Mucosa of descending colon (tissue), 3 donors: ENCODE measurements at regions not wholly inside any gene's neighbourhood (a gene's known extent, or its start where the extent isn't known, plus 50 kb on each side); places are given as distances from the start of the nearest gene placed in this dataset.

Experiments used
- ATAC-seq: fragments of 200-7000 bp; cut with Tn5 transposase; one replicate; pipeline ENCODE4 v1.9.1; 2020; ENCODE audit warnings: mild to moderate bottlenecking, moderate library complexity
- DNase-seq, 3 donors: peaks; one replicate each; pipeline ENCODE4 v3.0.0-alpha.2; 2020
- H3K36me3 ChIP-seq: fragments of 200-600 bp; one replicate; pipeline ENCODE4 v1.8.0; 2021; ENCODE audit warnings: low read depth, mild to moderate bottlenecking
- H3K4me1 ChIP-seq: fragments of 200-600 bp; one replicate; pipeline ENCODE4 v1.8.0; 2021; ENCODE audit warnings: low read depth, mild to moderate bottlenecking
- H3K4me3 ChIP-seq: fragments of 200-600 bp; one replicate; pipeline ENCODE4 v1.8.0; 2021; ENCODE audit warnings: mild to moderate bottlenecking
- H3K9me3 ChIP-seq: fragments of 200-600 bp; one replicate; pipeline ENCODE4 v1.8.0; 2021; ENCODE audit warnings: mild to moderate bottlenecking
- intact Hi-C, 2 donors: fragments of 100-400 bp; cut with DNase I in 1 of 2; cut with micrococcal nuclease in 1 of 2; formaldehyde crosslinking; loops; one replicate each; pipeline versions ENCODE4 v1.11.0 to v1.11.1; 2022; cut with DNase I, micrococcal nuclease
- TF ChIP-seq, protein P1 (sequence below): fragments of 200-600 bp; IDR thresholded peaks from one replicate; pipeline ENCODE4 v1.8.0; 2022; ENCODE audit warnings: antibody characterized with exemption, mild to moderate bottlenecking
- donor health status: DM: no; HTN: no; CAD: no; lungs with moderate emphysema.
- donor health status: DM: no; HTN: no; CAD: no.
- donor health status: DM: no; HTN: yes; CAD: no.

DNA sequence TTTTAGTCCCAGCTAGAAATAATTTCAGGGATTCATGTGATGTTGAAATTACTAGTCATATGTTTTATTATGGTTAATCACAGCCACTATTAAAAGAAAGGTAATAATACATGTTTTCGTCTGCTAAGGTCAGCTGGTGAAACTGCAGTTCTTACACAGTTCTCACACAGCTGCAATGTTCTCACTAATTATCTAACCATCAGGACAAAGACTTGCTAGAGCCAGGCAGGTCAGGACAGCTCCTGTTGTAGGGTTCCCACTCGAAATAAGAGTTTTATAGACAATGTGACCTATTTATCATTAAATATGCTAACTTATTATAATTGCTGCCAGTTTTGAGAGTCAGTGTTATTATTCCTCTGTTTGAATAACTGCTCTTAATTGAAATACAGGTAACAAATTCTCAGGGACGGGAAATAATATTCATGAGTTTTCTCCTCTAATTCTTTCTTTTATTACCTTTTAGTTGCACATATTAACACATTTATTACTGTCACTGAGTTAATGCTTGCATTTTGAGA is 97.9 kb downstream of the GJA1 start:
- no peaks in the 10 kb centered on the region for H3K4me1 ChIP-seq
- H3K36me3 ChIP-seq = no peaks in the 10 kb centered on the region
- ATAC-seq (no peak), DNase-seq (no peak)
- TF ChIP-seq, protein P1, sequence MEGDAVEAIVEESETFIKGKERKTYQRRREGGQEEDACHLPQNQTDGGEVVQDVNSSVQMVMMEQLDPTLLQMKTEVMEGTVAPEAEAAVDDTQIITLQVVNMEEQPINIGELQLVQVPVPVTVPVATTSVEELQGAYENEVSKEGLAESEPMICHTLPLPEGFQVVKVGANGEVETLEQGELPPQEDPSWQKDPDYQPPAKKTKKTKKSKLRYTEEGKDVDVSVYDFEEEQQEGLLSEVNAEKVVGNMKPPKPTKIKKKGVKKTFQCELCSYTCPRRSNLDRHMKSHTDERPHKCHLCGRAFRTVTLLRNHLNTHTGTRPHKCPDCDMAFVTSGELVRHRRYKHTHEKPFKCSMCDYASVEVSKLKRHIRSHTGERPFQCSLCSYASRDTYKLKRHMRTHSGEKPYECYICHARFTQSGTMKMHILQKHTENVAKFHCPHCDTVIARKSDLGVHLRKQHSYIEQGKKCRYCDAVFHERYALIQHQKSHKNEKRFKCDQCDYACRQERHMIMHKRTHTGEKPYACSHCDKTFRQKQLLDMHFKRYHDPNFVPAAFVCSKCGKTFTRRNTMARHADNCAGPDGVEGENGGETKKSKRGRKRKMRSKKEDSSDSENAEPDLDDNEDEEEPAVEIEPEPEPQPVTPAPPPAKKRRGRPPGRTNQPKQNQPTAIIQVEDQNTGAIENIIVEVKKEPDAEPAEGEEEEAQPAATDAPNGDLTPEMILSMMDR = no peak
- no peaks in the 10 kb centered on the region for H3K9me3 ChIP-seq
- intact Hi-C loops = no loop called here
- H3K4me3 ChIP-seq = no peak overlapping the region

DNA sequence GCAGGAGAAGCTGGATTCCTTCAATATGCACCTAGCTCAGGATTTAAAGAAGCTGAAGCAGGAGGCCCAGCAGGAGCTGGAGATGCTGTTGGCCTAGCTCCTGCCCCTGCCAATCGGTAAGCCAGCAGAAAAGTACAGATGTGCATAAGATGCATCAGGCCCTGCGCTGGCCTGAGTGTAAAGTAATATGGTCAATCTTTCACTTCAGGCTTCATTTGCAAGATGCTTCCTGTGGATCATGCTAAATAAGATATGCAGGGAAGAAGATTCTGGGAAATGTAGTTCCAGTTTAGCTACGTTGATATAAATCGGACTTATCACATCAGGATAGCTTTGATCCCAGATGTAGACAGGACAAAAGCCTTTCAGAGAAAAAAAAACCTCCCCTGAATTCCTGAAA is 100.3 kb downstream of the GJA1 start:
- Histone ChIP-seq H3K9me3 (no peaks in the 10 kb centered on the region), H3K36me3 (no peaks in the 10 kb centered on the region), H3K4me1 (no peaks in the 10 kb centered on the region), H3K4me3 (no peak overlapping the region)
- DNase-seq (no peak), ATAC-seq (no peak)
- TF ChIP-seq, protein P1 = no peak
- intact Hi-C loops = no loop called here

- intact Hi-C loops = no loop called here
- Histone ChIP-seq H3K4me3 (no peak overlapping the region), H3K36me3 (no peaks in the 10 kb centered on the region), H3K9me3 (no peaks in the 10 kb centered on the region), H3K4me1 (no peaks in the 10 kb centered on the region)
- DNase-seq = no peak
- TF ChIP-seq, protein P1 = no peak
- ATAC-seq = no peak
Measured at GRCh38 chr6:121536345-121536744, 100.9 kb downstream of the GJA1 start.

GRCh38 chr6:121539439-121539838 is 104.0 kb downstream of the GJA1 start:
- no peaks in the 10 kb centered on the region for H3K36me3 ChIP-seq
- ATAC-seq = no peak
- DNase-seq = no peak
- TF ChIP-seq, protein P1 = no peak
- no peaks in the 10 kb centered on the region for H3K4me1 ChIP-seq
- H3K9me3 ChIP-seq = no peaks in the 10 kb centered on the region
- no peak overlapping the region for H3K4me3 ChIP-seq
- intact Hi-C loops = no loop called here

- TF ChIP-seq, protein P1 = no peak
- intact Hi-C loops = no loop called here
- Histone ChIP-seq H3K4me3 (no peak overlapping the region), H3K4me1 (no peaks in the 10 kb centered on the region), H3K9me3 (no peaks in the 10 kb centered on the region), H3K36me3 (no peaks in the 10 kb centered on the region)
- ATAC-seq (no peak), DNase-seq (no peak)
Measured at GRCh38 chr6:121540210-121540609, 104.8 kb downstream of the GJA1 start.

DNA sequence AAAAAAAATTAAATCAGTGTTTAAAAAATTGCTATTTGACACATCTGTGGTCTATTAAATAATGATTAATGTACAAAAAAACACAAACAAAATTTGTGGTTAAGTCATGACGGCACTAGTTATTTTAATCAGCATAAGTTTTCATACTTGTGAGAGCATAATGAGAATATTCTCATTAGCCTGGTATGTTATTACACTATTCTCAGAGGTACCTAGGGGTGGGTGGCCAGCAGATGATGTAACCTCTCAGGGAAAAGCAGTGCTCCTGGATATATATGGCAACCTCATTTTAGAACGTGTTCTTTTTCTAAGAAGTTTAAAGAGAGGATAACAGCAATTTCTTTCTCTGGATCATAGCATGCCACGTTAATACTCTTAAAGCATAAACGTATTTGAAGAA is 109.2 kb downstream of the GJA1 start:
- ATAC-seq (no peak), DNase-seq (no peak)
- Histone ChIP-seq H3K9me3 (no peaks in the 10 kb centered on the region), H3K4me1 (no peaks in the 10 kb centered on the region), H3K4me3 (no peak overlapping the region), H3K36me3 (no peaks in the 10 kb centered on the region)
- intact Hi-C loops = no loop called here
- TF ChIP-seq, protein P1 = no peak
